HG03439 (cell line): ENCODE measurements at regions not wholly inside any gene's neighbourhood (a gene's known extent, or its start where the extent isn't known, plus 50 kb on each side); places are given as distances from the start of the nearest gene placed in this dataset.

Experiments used
- ATAC-seq: cut with Tn5 transposase; IDR thresholded peaks from one replicate; pipeline ENCODE4 v1.9.1; 2021; ENCODE audit warnings: mild to moderate bottlenecking, moderate library complexity; ENCODE audit not compliant: unreplicated experiment

- ATAC-seq, result no peak
These were observed 105.7 kb upstream of the IGFBP3 start for GRCh38 chr7:46026741-46027140.

- no peak for ATAC-seq
These were observed 103.3 kb upstream of the IGFBP3 start for GRCh38 chr7:46024263-46024916.

GRCh38 chr7:46022397-46022796 is 101.3 kb upstream of the IGFBP3 start:
- ATAC-seq, result no peak

- no peak for ATAC-seq
These were observed 94.2 kb upstream of the IGFBP3 start for GRCh38 chr7:46015107-46015868.

GRCh38 chr7:46011501-46011900 is 90.4 kb upstream of the IGFBP3 start:
- no peak for ATAC-seq

GRCh38 chr7:46011059-46011458 is 90.0 kb upstream of the IGFBP3 start:
- no peak for ATAC-seq

GRCh38 chr7:46009211-46009610 is 88.1 kb upstream of the IGFBP3 start:
- ATAC-seq, result no peak

- no peak for ATAC-seq
These were observed 87.0 kb upstream of the IGFBP3 start for GRCh38 chr7:46007990-46008643.

- ATAC-seq, result no peak
These were observed 86.1 kb upstream of the IGFBP3 start for GRCh38 chr7:46007194-46007593.

- ATAC-seq, result no peak
These were observed 85.7 kb upstream of the IGFBP3 start for GRCh38 chr7:46006723-46007122.

GRCh38 chr7:46006212-46006611 is 85.1 kb upstream of the IGFBP3 start:
- no peak for ATAC-seq

GRCh38 chr7:46004965-46005364 is 83.9 kb upstream of the IGFBP3 start:
- no peak for ATAC-seq

GRCh38 chr7:46003896-46004875 is 83.1 kb upstream of the IGFBP3 start:
- ATAC-seq, result no peak

GRCh38 chr7:46003161-46003560 is 82.1 kb upstream of the IGFBP3 start:
- ATAC-seq, result no peak

GRCh38 chr7:46000513-46000912 is 79.4 kb upstream of the IGFBP3 start:
- ATAC-seq, result no peak

GRCh38 chr7:45999541-45999940 is 78.5 kb upstream of the IGFBP3 start:
- no peak for ATAC-seq

GRCh38 chr7:45998506-45998905 is 77.4 kb upstream of the IGFBP3 start:
- no peak for ATAC-seq

- ATAC-seq, result no peak
These were observed 72.5 kb upstream of the IGFBP3 start for GRCh38 chr7:45993621-45994020.

- ATAC-seq, result no peak
These were observed 71.8 kb upstream of the IGFBP3 start for GRCh38 chr7:45992826-45993225.

- no peak for ATAC-seq
These were observed 69.2 kb upstream of the IGFBP3 start for GRCh38 chr7:45990276-45990675.
